ENCODE measurements at regions not wholly inside any gene's neighbourhood (a gene's known extent, or its start where the extent isn't known, plus 50 kb on each side); places are given as distances from the start of the nearest gene placed in this dataset.

GRCh38 chr15:29471306-29471705 is 201.7 kb upstream of the NSMCE3 start:
- Histone ChIP-seq H3K9me3 (ENCODE audit: control insufficient read depth, insufficient read depth, low read depth, low read length) (no peaks in the 10 kb centered on the region), H3K4me1 (ENCODE audit: control insufficient read depth, insufficient read depth, low read length) (peaks cover 8% of the 10 kb centered on the region; the same call in 1 of the 2 replicates), H3K36me3 (ENCODE audit: control insufficient read depth in 2 of 2, insufficient read depth in 1 of 2, low read length in 2 of 2) (no peaks in the 10 kb centered on the region), H3K27ac (ENCODE audit: extremely low read depth, low read depth, low read length) (no peak overlapping the region), H3K4me3 (ENCODE audit: low read depth, low read length) (no peak overlapping the region)
- TF ChIP-seq ZNF624 (tag by site-specific recombination; IDR thresholded peaks at IDR 0.05) (no peak), ATF2 (tag by site-specific recombination; IDR thresholded peaks at IDR 0.05; ENCODE audit: low read depth) (no peak), ZNF596 (tag by site-specific recombination; IDR thresholded peaks at IDR 0.05) (no peak), ZNF701 (tag by site-specific recombination; IDR thresholded peaks at IDR 0.05) (no peak)
- POLR2A ChIA-PET = no interaction called here
- CTCF ChIA-PET = no interaction called here

- Histone ChIP-seq H3K36me3 (ENCODE audit: control insufficient read depth in 2 of 2, insufficient read depth in 1 of 2, low read length in 2 of 2) (no peaks in the 10 kb centered on the region), H3K27ac (ENCODE audit: extremely low read depth, low read depth, low read length) (no peak overlapping the region), H3K9me3 (ENCODE audit: control insufficient read depth, insufficient read depth, low read depth, low read length) (no peaks in the 10 kb centered on the region), H3K4me3 (ENCODE audit: low read depth, low read length) (no peak overlapping the region), H3K4me1 (ENCODE audit: control insufficient read depth, insufficient read depth, low read length) (peaks cover 4% of the 10 kb centered on the region; the same call in 1 of the 2 replicates)
- TF ChIP-seq, protein P1, sequence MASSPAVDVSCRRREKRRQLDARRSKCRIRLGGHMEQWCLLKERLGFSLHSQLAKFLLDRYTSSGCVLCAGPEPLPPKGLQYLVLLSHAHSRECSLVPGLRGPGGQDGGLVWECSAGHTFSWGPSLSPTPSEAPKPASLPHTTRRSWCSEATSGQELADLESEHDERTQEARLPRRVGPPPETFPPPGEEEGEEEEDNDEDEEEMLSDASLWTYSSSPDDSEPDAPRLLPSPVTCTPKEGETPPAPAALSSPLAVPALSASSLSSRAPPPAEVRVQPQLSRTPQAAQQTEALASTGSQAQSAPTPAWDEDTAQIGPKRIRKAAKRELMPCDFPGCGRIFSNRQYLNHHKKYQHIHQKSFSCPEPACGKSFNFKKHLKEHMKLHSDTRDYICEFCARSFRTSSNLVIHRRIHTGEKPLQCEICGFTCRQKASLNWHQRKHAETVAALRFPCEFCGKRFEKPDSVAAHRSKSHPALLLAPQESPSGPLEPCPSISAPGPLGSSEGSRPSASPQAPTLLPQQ (tag by site-specific recombination; IDR thresholded peaks at IDR 0.05) = 0 out of 2 replicates have a peak, but pooled peaks have one; percentile 12
- 0 out of 2 replicates have a peak, but pooled peaks have one; percentile 48 for TF ChIP-seq KLF1 (tag by site-specific recombination; IDR thresholded peaks at IDR 0.05)
- TF ChIP-seq ZNF449 (tag by site-specific recombination; IDR thresholded peaks at IDR 0.05) = 0 out of 2 replicates have a peak, but pooled peaks have one; percentile 26
- peak; percentile 72 for TF ChIP-seq ZNF629 (tag by site-specific recombination; IDR thresholded peaks at IDR 0.05)
- TF ChIP-seq BCL6B (tag by site-specific recombination; IDR thresholded peaks at IDR 0.05) = no peak
- no peak for TF ChIP-seq ZNF211 (tag by site-specific recombination; IDR thresholded peaks at IDR 0.05; ENCODE audit: low read depth)
- TF ChIP-seq ZIC2 (tag by site-specific recombination; IDR thresholded peaks at IDR 0.05) = no peak
- peak; percentile 88 for TF ChIP-seq GLIS1 (tag by site-specific recombination; IDR thresholded peaks at IDR 0.05)
- 0 out of 2 replicates have a peak, but pooled peaks have one; percentile 24 for TF ChIP-seq ZBTB21 (tag by site-specific recombination; IDR thresholded peaks at IDR 0.05)
- ChIA-PET CTCF (no interaction called here), POLR2A (no interaction called here)
Measured at GRCh38 chr15:29470794-29471193, 201.2 kb upstream of the NSMCE3 start.

DNA sequence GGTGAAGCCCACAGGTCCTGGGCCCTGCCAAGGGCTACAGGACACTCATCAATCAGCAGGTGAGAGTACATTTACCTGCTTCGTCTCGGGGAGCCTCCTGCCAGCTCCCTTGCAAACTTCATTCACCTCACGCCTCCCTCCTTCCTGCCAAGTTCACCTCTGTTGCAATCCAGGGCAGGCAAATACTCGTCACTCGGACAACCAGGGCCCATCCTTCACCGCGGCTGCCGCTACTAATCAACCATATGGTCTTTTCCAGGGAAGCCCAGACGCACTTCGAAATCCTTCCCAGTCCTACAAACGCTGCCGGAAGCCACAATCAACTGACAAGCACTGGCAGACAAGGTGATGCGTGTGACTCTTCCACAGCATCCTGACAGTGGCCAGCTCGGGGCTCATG is 200.7 kb upstream of the NSMCE3 start:
- no peaks in the 10 kb centered on the region for H3K36me3 ChIP-seq (ENCODE audit: control insufficient read depth in 2 of 2, insufficient read depth in 1 of 2, low read length in 2 of 2)
- H3K27ac ChIP-seq (ENCODE audit: extremely low read depth, low read depth, low read length) = no peak overlapping the region
- peaks cover 4% of the 10 kb centered on the region; the same call in 1 of the 2 replicates for H3K4me1 ChIP-seq (ENCODE audit: control insufficient read depth, insufficient read depth, low read length)
- CTCF ChIA-PET = no interaction called here
- TF ChIP-seq ZNF133 (tag by site-specific recombination; IDR thresholded peaks at IDR 0.05) (no peak), ZBTB17 (tag by site-specific recombination; IDR thresholded peaks at IDR 0.05) (0 out of 2 replicates have a peak, but pooled peaks have one; percentile 25)
- H3K9me3 ChIP-seq (ENCODE audit: control insufficient read depth, insufficient read depth, low read depth, low read length) = no peaks in the 10 kb centered on the region
- POLR2A ChIA-PET = no interaction called here
- no peak overlapping the region for H3K4me3 ChIP-seq (ENCODE audit: low read depth, low read length)
